SK-N-SH (cell line): ENCODE measurements at regions not wholly inside any gene's neighbourhood (a gene's known extent, or its start where the extent isn't known, plus 50 kb on each side); places are given as distances from the start of the nearest gene placed in this dataset.

ENCODE experiments used
- EP300 ChIP-seq, 2 experiments: IDR thresholded peaks; 2 replicates each; pipeline versions ENCODE4 v1.4.0 to v1.6.1; 2012; ENCODE audit warnings: borderline replicate concordance in 1 of 2, low read depth in 1 of 2, low read length in 1 of 2
- EZH2phosphoT487 ChIP-seq: fragments of 200-600 bp; sonication (generic); IDR thresholded peaks from 2 replicates; pipeline ENCODE4 v1.6.1; 2017; ENCODE audit warnings: low read depth, mixed run types, mild to moderate bottlenecking, antibody characterized with exemption, moderate library complexity, borderline replicate concordance
- FOXM1 ChIP-seq: IDR thresholded peaks from 2 replicates; pipeline ENCODE4 v1.4.0; 2012; ENCODE audit warnings: low read depth, mild to moderate bottlenecking
- MEF2A ChIP-seq: IDR thresholded peaks from 2 replicates; pipeline ENCODE4 v1.4.0; 2012; ENCODE audit warnings: low read depth, borderline replicate concordance
- MXI1 ChIP-seq: IDR thresholded peaks from 2 replicates; pipeline ENCODE4 v1.6.1; 2012; ENCODE audit warnings: mild to moderate bottlenecking, low read depth, low read length, improper control_type of control experiment
- RAD21 ChIP-seq: IDR thresholded peaks from 2 replicates; pipeline ENCODE4 v1.6.1; 2012; ENCODE audit warnings: mild to moderate bottlenecking, low read length
- SIN3A ChIP-seq: IDR thresholded peaks from 2 replicates; pipeline ENCODE4 v1.6.1; 2012; ENCODE audit warnings: low read depth, mild to moderate bottlenecking, low read length, moderate library complexity, borderline replicate concordance
- TAF1 ChIP-seq: IDR thresholded peaks from 2 replicates; pipeline ENCODE4 v1.6.1; 2012; ENCODE audit warnings: low read depth, mild to moderate bottlenecking, low read length, moderate library complexity, borderline replicate concordance
- YY1 ChIP-seq: IDR thresholded peaks from 2 replicates; pipeline ENCODE4 v1.4.0; 2012; ENCODE audit warnings: low read depth, mild to moderate bottlenecking
- TF ChIP-seq, protein P1 (sequence below): fragments of 200-600 bp; sonication (generic); IDR thresholded peaks from 2 replicates; pipeline ENCODE4 v1.6.1; 2017; ENCODE audit warnings: antibody characterized with exemption, mild to moderate bottlenecking, moderate library complexity
- TF ChIP-seq, protein P2 (sequence below): IDR thresholded peaks from 2 replicates; pipeline ENCODE4 v1.4.0; 2012; ENCODE audit warnings: low read depth
- TF ChIP-seq, protein P3 (sequence below): fragments of 150-350 bp; IDR thresholded peaks from 2 replicates; pipeline ENCODE4 v1.6.1; 2017; ENCODE audit warnings: antibody characterized with exemption, low read length, low read depth, borderline replicate concordance
- TF ChIP-seq, protein P4 (sequence below): IDR thresholded peaks from 2 replicates; pipeline ENCODE4 v1.4.0; 2012; ENCODE audit warnings: low read depth, borderline replicate concordance

DNA sequence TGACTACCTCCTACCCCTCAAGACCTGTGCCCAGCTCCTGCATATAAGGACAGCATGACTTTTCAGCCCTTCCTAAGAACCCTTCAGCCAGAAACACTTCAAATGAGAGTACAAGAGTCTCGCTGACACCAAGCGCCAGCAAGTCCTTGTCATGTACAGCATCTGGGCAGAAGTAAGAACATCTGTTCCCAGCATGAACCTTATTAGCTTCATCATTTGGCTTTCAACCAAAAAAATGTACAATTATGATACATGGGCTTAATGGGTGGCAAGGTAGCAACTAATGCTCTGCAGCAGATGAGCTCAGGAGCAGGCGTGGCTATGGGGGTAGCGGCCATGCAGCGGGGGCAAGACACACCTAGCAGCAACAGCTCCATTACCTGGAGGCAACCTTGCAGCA is 487.6 kb downstream of the COG6 start:
- TF ChIP-seq MXI1: no peak; the same call in 1 of the 2 replicates
- no peak; a peak in 1 of 4 replicates for TF ChIP-seq EP300 (IDR thresholded peaks at IDR 0.05; ENCODE audit: borderline replicate concordance in 1 of 2, low read depth in 1 of 2, low read length in 1 of 2)
- TF ChIP-seq, protein P1, sequence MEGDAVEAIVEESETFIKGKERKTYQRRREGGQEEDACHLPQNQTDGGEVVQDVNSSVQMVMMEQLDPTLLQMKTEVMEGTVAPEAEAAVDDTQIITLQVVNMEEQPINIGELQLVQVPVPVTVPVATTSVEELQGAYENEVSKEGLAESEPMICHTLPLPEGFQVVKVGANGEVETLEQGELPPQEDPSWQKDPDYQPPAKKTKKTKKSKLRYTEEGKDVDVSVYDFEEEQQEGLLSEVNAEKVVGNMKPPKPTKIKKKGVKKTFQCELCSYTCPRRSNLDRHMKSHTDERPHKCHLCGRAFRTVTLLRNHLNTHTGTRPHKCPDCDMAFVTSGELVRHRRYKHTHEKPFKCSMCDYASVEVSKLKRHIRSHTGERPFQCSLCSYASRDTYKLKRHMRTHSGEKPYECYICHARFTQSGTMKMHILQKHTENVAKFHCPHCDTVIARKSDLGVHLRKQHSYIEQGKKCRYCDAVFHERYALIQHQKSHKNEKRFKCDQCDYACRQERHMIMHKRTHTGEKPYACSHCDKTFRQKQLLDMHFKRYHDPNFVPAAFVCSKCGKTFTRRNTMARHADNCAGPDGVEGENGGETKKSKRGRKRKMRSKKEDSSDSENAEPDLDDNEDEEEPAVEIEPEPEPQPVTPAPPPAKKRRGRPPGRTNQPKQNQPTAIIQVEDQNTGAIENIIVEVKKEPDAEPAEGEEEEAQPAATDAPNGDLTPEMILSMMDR: no peak
- no peak for TF ChIP-seq EZH2phosphoT487
- TF ChIP-seq, protein P2, sequence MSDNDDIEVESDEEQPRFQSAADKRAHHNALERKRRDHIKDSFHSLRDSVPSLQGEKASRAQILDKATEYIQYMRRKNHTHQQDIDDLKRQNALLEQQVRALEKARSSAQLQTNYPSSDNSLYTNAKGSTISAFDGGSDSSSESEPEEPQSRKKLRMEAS: no peak
- no peak for TF ChIP-seq TAF1
- TF ChIP-seq, protein P3, sequence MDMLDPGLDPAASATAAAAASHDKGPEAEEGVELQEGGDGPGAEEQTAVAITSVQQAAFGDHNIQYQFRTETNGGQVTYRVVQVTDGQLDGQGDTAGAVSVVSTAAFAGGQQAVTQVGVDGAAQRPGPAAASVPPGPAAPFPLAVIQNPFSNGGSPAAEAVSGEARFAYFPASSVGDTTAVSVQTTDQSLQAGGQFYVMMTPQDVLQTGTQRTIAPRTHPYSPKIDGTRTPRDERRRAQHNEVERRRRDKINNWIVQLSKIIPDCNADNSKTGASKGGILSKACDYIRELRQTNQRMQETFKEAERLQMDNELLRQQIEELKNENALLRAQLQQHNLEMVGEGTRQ: no peak
- TF ChIP-seq SIN3A: no peak
- no peak for TF ChIP-seq RAD21
- TF ChIP-seq MEF2A: no peak
- TF ChIP-seq, protein P4, sequence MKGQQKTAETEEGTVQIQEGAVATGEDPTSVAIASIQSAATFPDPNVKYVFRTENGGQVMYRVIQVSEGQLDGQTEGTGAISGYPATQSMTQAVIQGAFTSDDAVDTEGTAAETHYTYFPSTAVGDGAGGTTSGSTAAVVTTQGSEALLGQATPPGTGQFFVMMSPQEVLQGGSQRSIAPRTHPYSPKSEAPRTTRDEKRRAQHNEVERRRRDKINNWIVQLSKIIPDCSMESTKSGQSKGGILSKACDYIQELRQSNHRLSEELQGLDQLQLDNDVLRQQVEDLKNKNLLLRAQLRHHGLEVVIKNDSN: no peak
- no peak for TF ChIP-seq FOXM1
- no peak for TF ChIP-seq YY1
